Stimulated activated CD4-positive, alpha-beta T cell treated with anti-CD3 and anti-CD28 coated beads, TNF-alpha, amount 100 ng/mL, for 48 hours (primary cell): ENCODE measurements at regions not wholly inside any gene's neighbourhood (a gene's known extent, or its start where the extent isn't known, plus 50 kb on each side); places are given as distances from the start of the nearest gene placed in this dataset.

ENCODE experiments used
- DNase-seq, 3 donors: peaks; one replicate each; pipeline ENCODE4 v3.0.0-alpha.2; 2020; ENCODE audit warnings: low read depth in 3 of 3

- DNase-seq, result no peak
Measured at GRCh38 chr13:59445812-59446211, 717.9 kb downstream of the DIAPH3 start.

GRCh38 chr13:59446391-59446790 is 717.3 kb downstream of the DIAPH3 start:
- no peak for DNase-seq

DNA sequence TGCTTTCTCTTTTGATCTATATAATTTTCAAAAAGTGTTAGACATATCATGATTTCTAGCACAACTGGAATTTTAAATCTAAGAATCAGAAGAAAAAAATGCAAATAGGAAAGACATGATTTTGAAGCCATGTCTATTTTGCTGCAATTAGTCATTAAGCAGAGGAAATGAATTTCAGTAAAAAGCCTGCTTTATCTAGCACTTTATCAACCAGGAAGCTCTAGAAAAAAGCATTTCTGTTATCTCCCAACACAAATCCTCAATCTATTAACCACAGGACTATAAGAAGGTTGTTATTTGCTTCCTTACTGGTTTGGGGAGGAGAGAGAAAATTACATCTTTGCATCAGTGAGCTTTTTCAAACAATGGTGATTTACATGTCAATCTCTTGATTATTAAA is 716.7 kb downstream of the DIAPH3 start:
- DNase-seq, result no peak

GRCh38 chr13:59447846-59448620 is 715.7 kb downstream of the DIAPH3 start:
- DNase-seq, result no peak

DNA sequence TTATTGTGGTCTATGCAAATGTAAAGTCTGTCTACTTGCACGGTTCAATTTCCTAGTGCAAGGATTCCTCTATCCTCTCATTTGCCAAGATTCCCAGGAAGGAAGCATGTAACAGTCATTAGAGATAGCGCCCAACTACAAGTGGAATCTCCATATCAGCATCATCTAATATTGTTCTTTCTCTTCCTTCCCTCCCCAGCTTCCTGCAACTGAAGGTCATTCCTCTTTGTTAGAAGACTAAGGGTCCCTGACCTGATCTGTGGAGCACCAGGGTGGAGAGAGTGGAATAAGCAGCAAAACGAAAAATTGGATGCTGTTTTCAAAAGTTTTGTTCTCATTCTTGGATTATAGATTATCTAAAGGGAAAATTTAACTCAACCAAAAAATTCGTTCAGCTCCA is 714.0 kb downstream of the DIAPH3 start:
- no peak for DNase-seq

GRCh38 chr13:59450229-59450628 is 713.5 kb downstream of the DIAPH3 start:
- DNase-seq, result no peak

- no peak for DNase-seq
Measured at GRCh38 chr13:59451236-59451635, 712.5 kb downstream of the DIAPH3 start.

- no peak for DNase-seq
Measured at GRCh38 chr13:59452189-59452890, 711.4 kb downstream of the DIAPH3 start.

GRCh38 chr13:59458908-59459579 is 704.7 kb downstream of the DIAPH3 start:
- DNase-seq, result no peak

DNA sequence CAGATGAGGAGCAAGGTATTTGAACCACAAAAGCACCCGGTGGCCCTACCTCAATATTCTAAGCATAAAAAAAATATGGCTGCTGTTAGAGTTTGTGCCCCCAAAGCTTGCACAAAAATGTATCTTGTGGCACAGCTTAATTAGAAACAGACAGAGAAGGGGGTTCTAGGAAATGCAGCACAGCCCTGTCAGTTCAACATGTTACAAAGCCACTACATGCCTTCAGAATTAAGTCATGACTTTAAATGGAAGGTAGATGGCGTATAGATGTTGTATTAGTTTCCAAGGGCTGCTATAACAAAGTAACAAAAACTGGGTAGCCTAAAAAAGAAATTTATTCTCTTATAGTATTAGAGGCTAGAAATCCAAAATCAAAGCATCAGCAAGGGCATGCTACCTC is 703.8 kb downstream of the DIAPH3 start:
- no peak for DNase-seq

DNA sequence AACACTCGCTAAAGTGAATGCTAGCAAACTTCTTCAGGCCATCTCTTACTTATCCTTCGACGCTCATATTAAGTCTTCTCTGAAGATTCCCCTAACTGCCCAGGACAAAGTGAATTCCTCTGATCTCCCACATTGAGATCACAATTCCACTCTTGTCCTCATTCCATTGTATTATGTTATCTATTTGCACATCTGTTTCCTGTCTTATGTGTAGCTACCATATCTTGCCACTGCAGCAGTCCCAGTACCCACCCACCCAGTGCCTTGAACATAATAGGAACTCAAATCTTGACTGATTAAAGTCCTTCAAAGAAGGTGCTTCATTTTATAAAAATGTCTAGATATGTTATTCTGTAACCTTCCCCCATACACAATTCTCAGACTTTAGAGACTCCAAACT is 702.3 kb downstream of the DIAPH3 start:
- DNase-seq, result no peak

DNA sequence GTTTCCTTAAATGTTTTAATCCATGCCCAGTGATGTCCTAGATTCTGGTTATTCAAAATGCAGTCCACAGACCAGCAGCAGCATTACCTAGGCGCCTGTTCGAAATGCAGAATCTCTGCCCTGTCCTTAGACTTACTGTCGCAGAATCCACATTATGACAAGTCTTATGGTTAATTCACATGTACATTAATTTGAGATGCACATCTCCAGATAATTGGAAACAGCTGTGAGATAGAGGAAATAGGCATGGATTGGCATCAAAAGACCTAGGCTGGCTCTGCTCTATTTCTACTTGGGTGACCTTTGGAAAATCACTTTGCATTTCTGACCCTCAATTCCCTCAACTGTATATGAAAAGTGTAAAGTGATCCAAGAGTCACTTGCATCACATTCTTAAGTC is 700.7 kb downstream of the DIAPH3 start:
- no peak for DNase-seq

GRCh38 chr13:59464926-59465325 is 698.8 kb downstream of the DIAPH3 start:
- no peak for DNase-seq

- DNase-seq, result no peak
Measured at GRCh38 chr13:59468396-59468795, 695.3 kb downstream of the DIAPH3 start.

DNA sequence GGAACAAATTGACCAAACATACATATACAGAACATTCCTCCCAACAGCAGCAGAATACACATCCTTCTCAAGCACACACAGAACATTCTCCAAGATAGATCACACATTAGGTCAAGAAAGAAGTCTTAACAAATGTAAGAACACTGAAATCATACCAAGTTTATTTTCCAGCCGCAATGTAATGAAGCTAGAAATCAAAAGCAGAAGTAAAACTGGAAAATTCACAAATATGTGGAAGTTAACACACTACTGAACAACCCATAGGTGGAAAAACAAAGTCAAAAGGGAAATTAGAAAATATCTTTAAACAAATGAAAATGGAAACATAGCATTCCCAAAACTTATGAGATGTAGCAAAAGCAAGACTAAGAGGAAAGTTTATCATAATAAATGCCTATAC is 692.6 kb downstream of the DIAPH3 start:
- DNase-seq, result no peak

DNA sequence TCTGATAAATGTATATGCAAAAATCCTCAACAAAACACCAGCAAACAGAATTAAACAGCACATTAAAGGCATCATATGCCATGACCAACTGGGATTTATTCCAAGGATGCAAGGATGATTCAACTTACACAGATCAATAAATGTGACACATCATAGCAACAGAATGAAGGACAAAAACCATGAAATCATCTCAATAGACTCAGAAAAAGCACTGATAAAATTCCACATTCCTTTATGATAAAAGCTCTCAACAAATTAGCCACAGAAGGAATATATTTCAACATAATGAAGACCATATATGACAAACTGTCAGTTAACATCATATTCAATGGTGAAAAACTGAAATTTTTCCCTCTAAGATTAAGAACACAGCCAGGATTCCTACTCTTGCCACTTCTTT is 691.6 kb downstream of the DIAPH3 start:
- DNase-seq, result no peak

GRCh38 chr13:59474696-59475095 is 689.0 kb downstream of the DIAPH3 start:
- no peak for DNase-seq

DNA sequence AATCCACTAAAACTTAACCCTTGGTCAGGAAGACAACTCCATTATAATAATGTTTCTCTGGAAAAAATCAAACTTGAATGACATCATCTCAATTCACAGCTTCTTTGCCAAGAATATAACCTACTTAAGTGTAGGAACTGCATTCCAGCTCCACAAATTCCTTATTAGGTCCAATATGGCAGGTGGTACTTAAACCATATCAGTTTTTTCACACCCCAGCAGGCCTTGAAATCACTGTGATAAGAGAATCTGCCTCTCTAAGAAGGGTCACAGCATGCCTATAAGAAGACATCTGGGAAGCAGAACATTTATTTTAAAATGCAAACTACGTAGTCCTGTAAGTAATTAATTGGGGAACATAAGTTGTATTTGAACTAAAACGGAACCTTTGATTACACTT is 687.8 kb downstream of the DIAPH3 start:
- DNase-seq, result no peak

DNA sequence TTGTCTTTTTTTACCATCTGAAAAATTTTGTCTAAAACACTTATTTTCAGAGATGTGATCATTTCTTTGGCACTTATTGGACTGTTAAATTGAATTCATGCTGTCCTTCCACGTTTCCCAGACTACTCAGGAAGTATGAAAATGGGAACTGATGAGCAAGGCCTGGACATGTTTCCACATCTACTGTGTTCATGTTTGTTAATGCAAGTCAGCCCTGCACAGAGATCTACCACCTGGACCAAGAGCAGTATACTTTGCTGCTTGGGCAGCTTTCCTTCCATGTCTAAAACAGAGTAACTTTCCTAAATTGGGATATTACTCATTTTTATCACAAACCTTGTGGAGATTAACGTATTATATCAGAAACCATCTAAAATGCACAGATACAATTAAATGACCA is 687.4 kb downstream of the DIAPH3 start:
- DNase-seq, result no peak

GRCh38 chr13:59477011-59477410 is 686.7 kb downstream of the DIAPH3 start:
- peak in 1 of 3 donors; percentile 1 for DNase-seq

DNA sequence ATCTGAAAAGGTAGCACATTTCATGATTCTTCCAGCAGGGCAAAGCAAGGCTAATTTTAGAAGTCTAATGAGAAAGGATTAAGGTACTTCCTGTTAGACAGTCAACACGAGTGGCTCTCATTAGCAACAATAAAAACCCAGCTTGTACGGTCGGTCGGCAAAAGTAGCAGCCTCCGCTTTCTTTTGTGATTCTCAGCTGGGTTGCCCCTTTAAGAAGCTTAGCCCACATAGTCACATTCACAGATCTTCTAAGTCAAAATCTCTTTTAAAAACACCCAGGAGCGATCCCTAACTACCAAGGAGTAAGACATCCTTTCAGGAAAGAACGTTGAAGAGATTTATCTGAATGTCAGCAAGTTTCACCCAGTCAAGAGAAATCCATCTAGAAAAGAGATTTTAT is 684.8 kb downstream of the DIAPH3 start:
- no peak for DNase-seq

DNA sequence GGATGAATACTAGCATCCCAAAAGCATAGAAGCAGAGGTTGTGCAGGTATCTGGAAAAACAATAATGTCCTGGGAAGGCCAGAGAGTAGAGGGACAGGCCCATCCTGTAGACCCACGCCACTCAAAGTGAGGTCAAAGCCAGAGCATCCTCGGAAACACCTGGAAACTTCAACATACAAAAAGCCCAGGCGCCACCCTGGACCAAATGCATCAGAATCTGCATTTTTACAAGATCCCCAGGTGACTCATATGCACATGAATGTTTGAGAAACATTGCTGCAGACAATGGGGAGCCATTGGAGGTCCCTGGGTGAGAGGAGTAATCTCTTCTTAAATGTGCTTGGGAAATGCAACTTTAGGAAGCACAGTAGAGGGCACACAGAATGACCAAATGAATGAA is 684.1 kb downstream of the DIAPH3 start:
- no peak for DNase-seq
